Activated CD4-positive, alpha-beta T cell treated with anti-CD3 and anti-CD28 coated beads, Interleukin-2, amount 50 U/mL, for 1 hour (primary cell): ENCODE measurements at regions not wholly inside any gene's neighbourhood (a gene's known extent, or its start where the extent isn't known, plus 50 kb on each side); places are given as distances from the start of the nearest gene placed in this dataset.

ENCODE experiments used
- DNase-seq: peaks from one replicate; pipeline ENCODE4 v3.0.0-alpha.2; 2020

DNA sequence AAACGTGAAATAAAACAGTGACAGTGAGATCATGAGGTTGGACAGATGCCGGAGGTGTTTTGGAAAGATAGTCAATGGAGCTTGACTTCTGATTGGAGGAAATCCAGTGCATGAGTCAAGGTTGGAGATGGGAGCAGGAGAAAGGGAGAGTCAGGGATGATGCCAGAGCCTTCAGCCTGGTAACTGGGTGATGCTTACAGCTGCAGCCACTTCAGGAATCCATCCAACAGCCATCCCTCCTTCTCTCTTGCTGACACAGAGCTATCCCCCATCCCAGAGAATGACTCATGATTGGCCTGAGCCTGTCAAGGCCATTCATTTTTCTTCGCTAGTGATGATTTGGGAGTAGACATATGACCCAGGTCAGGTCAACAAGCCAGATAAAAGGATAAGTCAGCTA is 112.8 kb downstream of the SAMD5 start:
- no peak for DNase-seq

DNA sequence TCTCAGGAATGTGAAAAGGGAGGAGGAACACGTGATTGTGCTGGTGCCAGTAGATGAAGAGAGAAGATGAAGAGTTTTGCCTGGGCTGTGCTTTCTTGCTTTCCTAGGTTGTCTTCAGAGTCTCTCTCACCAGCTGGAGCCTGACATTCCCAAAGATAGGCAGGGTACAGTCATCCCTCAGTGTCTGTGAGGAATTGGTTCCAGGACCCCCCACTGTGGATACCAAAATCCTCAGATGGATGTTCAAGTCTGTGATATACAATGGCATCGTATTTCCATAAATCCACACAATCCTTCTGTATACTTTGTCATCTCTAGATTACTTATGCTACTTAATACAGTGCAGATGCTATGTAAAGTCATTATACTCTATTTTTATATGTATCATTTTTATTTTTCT is 113.5 kb downstream of the SAMD5 start:
- no peak for DNase-seq

DNA sequence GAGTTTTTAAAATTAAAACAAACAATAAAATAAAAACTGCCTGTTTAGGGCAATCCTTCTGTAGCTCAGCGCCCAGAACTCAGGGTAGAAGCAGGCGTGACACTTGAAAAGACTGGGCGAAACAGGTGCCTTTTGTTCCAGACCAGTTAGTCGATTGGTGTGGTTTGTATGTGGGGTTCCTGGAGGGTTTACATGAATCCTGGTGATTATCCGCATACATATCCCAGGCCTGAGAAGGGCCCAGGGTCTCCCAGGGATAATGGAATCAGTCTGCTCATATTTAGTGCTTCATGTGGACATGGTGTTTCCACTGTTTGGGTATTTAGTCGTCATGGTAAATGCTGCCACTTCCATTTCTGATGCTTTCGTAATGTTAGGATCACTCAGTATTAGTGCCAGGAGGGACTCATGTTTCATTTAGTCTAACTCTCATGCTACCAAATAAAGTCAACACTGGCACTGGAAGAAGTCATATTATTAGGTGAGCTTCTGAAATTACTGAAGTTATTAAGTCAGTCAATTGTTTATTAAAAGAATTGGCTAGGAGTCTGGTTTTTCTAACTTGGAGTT is 116.5 kb downstream of the SAMD5 start:
- DNase-seq = no peak

DNA sequence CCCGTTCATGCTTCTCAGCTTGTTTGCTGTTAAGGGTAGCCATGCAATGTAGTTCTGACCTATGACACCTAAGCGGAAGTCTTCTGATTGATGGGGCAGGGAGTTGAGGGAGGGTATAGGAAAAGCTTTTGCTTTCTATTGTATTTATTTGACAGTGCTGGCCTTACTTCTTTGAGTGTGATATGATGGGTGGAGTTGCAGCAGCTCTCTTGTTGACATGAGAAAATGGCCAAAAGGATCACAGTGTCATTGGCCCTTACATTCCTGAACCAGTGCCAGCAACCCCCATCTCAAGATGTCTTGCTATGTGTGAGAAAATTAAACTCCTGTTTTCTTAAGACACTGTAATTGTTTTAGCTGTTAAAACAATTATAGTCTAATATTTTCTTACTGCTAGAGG is 117.5 kb downstream of the SAMD5 start:
- DNase-seq = no peak

DNA sequence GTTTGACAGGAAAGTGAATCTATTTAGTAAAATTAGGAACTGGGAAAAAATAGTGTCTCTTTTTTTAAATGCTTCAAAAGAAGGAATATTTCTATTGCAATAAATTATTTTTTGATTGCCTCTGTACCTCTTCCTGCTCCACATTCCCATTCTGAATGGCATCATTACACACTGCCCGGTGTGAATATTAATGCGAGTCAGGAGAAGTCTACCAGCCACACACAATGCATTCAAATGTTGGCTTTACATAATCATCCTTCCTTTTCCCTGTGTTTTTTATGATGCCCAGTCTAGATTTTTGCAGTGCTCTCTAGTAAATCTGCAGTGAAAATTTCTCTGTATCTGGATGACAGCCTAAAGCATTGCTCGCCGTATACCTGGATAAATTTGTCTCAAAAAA is 118.9 kb downstream of the SAMD5 start:
- DNase-seq = no peak

DNA sequence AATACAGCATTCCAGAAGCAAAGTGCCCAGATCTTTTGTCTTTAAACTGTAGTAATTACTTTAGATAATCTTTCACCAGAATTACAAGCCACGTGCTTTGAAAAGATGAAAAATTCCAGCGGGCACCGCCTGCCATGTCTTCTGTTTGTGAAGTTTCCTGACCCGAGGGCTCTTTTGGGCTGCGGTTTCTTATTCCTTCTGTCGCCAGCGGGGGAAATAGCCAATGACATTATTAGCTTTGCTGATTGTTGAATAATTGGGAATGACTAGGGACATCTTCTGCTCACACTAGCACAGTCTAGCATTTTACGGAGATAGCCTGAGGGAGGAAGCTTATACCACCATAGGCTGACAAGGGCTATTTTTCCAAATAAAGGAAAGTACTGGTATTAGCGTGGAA is 124.7 kb downstream of the SAMD5 start:
- no peak for DNase-seq

DNA sequence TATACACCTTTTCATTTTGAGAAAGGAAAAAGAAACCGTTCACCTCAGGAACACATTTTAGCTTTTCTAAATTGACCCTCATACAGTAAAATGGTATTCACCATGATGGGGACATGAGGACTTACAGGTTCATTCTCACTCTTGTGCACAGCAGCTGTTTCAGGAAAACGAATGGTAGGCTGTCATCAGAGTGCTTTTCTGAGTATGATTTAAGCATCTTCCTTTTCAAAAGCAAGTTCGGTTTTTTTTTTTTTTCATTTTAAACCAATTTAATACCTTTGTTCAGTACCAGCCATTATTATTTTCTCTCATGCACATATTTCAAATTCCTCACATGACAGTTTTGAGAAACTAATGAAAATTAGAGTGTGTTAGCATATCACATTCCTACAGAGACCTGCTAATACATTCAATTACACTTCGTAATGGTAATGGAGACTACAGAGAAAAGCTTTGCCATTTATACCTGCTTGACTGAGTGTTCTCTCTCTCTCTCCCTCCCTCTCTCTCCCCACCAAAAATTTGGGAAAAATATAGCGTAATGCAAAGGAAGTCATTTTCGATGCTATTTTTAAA is 129.2 kb downstream of the SAMD5 start:
- no peak for DNase-seq

DNA sequence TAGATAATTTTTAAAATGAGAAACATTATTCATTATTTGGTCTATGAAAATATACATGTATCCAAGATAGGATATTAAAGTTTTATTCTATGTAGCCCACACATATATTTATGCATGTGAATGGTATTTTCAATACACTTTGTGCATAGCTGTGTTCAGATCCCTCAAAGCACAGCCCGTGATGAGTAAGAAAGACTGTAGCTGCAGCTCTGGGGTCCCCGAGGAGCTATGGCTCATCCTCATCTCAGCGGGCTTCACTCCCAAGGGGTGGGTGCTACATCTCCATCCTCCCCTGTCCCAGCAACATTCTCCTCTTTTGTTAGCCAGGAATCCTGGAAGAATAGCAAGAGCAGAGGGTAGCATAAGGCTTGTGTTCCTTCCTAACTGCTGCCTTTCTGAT is 130.8 kb downstream of the SAMD5 start:
- no peak for DNase-seq

DNA sequence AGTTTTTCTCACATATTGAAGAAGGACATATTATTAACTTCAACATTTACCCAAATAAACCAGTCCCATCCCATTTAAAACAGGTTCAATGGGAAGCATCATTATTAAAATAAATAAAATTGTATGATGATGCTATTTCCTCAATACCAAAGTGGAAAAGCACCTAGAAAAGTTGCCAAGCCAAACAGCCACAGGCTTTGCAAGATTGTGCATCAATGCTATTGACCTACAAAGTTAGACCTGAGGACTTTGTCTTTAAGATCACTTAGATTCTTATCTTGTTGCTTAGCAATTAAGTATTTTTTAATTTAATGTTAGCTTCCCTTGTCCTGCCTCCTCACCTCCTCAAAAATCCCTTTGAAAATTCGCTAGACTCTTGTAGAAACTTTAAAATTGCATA is 132.1 kb downstream of the SAMD5 start:
- DNase-seq = no peak

DNA sequence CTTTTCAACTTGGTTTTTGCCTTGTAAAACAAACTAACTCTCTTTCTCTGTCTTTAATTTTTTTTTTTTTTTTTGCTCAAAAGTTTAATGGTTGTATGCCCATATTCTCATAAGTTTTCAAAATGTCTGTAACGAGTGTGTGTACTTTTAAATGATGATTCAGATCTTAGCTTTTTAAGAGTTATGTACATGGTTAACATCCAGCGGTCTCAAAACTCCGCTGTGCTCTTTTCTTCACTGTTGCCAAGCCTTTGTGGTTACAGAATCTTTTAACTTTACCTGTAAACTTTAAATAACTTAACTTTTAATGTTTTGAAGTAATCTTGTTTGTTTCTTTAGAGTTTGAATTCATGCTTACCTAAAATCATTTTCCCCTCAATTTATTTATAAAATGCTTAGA is 133.0 kb downstream of the SAMD5 start:
- DNase-seq = no peak

DNA sequence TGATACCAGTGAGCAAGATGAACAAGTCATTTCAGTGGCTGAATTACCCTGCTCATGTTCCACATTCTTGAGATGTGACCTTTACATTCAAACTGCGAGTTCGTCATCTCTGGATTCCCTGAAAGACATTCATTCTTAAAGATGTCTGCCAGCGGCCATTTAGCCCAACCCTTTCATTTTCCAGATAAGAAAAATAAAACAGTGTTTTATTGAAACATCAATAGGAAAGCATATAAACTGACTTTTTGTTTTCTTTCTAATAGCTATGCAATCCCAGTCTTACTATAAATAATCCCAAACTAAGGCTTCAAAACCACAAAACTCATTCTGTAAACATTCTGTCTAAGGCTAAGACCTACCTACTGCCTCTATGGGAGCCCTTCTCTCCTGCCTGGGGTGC is 134.0 kb downstream of the SAMD5 start:
- no peak for DNase-seq

DNA sequence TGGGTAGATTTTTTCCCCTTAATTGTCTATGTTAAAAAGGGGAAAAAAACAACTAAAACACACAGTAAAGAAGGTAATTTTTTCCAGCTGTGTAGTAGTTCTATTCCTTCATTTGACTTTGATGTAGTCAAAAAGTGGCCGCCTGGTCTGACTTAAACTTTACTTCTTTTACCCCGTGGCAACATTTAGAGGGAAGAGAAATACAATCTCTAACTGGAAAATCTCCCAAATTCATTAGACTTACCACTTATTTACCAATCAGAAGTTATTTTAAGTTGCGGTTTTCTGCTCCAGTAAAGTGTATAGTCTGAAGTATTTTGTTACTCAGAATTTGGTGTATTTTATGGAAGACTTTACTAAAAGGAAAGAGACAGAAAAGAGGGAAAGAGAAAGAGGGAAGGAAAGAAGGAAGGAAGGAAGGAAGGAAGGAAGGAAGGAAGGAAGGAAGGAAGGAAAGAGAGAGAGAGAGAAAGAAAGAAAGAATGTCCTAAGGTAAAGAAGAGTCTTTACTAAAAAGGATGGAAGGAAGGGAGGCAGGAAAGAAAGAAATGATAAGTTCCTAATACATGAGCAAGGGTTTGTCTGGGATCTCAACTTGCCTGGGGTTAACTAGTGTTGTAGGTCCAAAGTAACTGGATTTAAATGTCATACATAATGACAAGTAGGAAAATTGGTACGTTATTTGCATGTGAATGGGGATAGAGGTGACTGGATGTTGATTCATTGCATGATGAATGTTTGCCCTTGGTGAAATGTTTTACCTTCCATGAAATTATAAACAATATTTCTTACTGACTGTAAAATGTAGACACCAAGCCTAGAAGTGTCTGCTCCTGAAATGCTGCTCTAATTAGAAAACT is 135.1 kb downstream of the SAMD5 start:
- DNase-seq = no peak

DNA sequence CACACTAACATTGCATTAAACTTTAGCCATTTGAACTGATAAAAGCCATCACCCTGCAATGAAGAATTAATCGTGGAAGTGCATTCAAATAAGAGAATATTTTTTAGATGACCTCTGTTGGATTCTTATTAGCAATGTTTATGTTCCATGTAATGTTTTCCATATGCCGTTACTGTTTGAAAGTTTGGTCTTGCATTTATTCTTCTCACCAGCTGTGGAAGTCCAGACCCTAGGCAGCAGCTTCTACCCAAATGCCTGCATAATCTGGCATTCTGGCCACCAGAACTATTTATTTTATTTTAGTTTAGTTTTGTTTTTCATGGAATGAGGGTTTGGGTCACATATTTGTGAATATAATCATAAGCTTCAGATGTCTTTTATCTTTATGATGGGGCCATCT is 140.4 kb downstream of the SAMD5 start:
- no peak for DNase-seq

DNA sequence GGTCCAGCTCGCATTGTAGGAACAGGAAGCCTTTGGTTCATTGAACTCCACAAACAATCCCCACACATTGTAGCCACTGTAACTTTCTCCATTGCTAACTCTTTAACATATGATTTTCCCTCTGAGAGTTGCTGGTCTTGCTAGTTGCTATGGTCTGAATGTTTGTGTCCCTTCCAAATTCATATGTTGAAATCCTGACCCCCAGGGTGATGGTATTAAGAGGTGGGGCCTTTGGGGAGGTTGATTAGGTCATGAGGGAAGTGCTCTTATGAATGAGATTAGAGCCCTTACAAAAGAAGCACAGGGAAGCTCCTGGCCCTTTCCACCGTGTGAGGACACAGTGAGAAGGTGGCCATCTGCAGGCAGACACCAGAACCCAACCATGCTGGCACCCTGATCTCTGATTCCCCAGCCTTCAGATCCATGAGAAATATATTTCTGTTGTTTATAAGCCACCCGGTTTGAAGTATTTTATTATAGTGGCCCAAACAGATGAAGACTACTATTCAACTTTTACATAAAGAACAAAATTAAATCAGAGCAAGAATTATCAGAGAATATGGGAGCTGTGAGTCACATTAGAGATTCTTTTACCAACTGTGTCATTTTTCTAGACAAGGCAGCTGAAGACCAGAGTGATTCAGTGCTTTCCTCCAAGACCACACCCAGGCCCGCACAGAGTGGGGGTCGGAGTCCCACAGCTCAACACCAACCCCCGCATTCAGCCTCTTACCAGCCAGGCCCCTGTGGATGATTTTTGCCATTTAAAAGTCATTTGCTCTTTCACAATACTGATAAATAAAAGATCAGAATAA is 143.0 kb downstream of the SAMD5 start:
- DNase-seq = no peak

DNA sequence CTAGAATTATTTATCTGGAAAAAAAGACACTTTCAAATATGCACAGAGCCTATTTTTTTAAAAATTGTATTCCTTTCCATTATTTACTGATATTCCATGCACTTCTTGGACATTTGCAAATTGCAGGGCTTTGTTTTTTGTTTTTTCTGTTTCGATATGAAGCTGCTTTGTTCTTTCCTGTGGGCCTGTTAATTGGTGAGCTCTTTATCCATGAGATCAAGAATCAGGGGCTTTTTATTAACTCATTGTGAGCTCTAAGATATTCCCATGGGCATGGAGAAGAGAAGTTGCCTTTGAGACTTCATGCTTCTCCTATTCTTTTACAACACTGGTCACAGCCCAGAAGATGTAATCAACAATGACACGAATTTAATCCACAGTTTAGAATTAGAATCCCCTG is 145.1 kb downstream of the SAMD5 start:
- no peak for DNase-seq

DNA sequence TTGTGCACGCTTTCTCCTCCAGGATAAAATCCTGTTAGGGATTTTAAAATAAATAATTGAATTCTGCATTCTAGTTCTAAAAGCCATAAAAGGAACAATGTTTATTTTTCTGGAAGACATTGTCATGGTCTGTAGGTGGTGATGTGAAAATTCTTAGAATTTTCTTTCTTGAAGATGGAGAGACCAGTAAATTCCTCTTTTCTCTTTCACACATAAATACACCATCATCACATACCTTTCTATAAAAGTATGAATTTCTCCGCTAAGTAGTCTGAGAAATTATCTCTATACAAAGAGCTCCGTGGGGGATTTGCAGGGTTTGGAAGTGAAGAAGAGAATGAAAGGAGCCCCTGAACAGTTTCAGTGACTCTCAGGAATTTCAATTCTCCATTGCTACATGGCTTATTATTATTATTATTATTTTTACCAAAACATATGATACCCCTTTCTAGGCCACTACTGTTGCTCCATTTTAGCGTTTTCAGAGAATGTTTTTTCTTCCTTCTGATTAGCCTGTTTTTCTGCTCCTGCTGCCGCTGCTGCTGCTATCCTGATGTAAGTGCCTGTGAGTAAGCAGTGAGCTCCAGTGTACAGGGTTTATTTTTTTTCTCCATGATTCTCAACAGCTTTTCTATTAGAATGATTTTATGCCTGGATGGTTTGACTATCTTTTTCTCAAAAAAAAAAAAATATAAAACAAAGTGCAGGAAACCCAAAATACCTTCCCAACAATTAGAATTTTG is 145.8 kb downstream of the SAMD5 start:
- DNase-seq = no peak

DNA sequence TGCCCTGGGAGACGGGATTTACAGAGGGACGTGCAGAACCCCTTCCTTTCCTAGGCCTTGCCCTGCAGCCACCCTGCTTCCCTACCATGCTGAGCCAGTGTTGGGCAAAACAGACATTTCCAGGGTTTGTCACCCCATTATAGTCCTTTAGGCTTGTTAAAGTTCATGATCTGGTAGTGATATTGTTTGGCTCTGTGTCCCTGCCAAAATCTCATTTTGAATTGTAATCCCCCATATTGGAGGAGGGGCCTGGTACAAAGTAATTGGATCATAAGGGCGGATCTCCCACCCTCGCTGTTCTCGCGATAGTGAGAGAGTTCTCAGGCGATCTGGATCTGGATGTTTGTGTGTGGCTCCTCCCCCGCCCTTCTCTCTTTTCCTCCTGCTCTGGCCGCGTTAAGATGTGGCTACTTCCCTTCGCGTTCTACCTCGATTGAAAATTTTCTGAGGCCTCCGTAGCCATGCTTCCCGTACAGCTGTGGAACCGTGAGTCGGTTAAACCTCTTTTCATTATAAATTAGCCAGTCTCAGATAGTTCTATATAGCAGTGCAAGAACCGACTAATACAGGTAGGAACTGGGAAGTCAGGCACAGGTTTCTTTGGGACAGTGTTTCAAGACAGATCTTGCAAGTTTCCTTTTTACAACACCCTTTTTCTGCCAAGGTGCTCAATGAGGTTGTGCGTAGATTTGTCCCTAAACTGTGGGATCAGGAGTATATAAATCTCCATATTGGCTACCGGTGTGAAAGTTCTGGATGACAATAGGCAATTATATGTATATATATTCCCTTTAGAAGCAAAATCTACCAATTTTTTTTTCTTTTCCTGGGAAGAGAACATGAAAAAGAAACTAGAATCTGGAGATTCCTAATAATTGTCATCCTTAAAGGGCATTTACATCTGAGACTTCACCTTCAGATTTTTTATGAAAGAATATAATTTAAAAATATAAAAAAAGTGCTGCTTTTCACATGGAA is 152.1 kb downstream of the SAMD5 start:
- DNase-seq = no peak

DNA sequence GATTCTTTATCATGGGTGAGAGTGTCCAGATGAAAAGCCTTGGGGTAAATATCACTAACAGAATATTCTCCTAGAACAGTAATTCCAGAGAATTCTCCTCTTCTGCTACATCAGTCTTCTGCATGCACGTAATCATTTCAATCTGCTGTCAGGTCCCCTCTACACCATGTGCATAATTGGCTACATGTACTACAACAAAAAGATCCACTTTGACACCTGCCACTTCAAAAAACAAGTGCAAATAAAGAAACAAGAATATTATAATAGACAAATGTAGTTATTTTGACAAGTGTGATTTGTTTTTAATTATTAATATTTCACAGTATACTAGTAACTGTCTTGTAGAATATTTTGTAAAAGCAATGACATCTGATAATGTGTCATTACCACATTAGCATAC is 154.2 kb downstream of the SAMD5 start:
- DNase-seq = no peak

DNA sequence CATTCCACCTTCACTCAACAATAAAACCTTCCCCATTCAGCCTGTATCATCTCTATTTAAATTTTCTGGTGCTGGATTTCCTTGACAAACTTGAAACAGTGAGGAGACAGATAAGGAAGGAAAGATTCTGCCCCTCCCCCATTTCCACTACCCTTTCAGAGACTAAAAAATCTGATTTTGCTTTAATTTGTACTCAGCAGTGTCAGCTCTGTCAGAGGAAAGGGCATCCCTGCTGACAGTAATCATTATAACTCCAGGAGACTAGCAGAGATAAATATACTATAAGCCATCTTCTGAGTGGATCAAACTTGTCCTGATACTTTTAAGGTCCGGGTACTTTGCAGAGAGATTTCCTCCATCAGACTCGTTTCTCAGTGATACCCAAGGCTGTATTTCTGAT is 155.6 kb downstream of the SAMD5 start:
- DNase-seq = no peak

DNA sequence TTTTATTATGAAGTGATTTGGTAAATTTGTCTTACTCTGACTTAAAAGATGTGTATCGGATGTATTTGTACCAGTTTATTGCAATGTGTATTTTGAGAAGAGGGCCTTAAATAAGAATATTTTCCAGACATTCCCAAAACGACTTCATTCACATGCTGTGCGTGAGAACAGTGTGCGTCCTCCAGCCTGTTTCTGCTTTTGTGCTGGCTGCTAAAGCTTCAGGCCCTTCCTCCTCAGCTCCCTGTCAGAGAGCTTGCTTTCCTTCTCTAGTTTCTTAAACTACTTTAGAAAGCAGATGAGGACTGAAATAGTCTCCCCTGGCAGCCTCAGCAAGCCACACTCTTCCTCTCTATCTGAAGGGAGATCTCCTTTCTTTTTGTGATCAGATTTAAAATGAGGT is 157.8 kb downstream of the SAMD5 start:
- no peak for DNase-seq

DNA sequence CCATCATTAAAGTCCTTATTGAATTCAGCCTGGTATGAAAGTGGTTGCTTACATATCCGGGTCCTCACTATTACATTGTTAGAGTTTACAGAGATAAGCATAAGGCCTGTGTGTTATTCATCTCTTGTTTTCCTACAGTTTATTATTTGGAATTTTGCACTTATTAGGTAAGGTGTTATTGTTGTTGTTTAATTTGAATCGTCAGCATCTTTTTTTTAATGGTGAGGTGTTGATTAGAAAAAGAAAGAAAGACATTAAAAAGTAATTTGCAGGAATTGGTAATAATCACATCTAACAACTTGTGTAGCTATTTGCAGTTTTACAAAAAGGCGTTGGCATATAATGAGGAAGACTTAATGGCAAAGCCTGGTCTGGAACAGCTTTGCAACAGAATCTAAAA is 158.6 kb downstream of the SAMD5 start:
- DNase-seq = no peak

DNA sequence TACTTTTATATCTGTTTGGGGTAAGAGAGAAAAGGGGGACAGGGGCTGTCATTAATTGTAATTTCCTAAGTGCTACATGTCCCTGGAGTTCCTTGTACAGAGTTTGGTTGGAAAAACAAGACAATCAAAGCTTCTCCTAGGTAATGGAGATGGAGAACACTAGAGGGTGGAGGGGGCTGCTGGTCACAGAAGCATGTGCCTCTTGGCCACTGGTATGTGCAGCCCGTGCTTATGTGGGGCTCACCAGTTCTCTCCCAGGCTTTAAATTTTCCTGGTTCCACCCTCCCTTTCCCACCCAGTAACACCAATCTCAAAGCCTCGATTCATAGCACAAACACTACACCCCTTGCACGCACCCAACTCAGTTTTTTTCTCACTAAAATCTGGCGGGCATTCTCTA is 165.6 kb downstream of the SAMD5 start:
- DNase-seq = no peak
